ENCODE measurements at regions not wholly inside any gene's neighbourhood (a gene's known extent, or its start where the extent isn't known, plus 50 kb on each side); places are given as distances from the start of the nearest gene placed in this dataset.

GRCh38 chr7:132687981-132688383, 111.7 kb upstream of the PLXNA4 start:
- Histone ChIP-seq H3K27ac (no peak overlapping the region), H3K4me3 (no peak overlapping the region)
- DNase-seq (ENCODE audit: low spot score): no peak
- TF ChIP-seq, protein P1, sequence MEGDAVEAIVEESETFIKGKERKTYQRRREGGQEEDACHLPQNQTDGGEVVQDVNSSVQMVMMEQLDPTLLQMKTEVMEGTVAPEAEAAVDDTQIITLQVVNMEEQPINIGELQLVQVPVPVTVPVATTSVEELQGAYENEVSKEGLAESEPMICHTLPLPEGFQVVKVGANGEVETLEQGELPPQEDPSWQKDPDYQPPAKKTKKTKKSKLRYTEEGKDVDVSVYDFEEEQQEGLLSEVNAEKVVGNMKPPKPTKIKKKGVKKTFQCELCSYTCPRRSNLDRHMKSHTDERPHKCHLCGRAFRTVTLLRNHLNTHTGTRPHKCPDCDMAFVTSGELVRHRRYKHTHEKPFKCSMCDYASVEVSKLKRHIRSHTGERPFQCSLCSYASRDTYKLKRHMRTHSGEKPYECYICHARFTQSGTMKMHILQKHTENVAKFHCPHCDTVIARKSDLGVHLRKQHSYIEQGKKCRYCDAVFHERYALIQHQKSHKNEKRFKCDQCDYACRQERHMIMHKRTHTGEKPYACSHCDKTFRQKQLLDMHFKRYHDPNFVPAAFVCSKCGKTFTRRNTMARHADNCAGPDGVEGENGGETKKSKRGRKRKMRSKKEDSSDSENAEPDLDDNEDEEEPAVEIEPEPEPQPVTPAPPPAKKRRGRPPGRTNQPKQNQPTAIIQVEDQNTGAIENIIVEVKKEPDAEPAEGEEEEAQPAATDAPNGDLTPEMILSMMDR (IDR thresholded peaks at IDR 0.05): no peak

GRCh38 chr7:132687016-132687415, 110.7 kb upstream of the PLXNA4 start:
- H3K4me3 ChIP-seq: no peak overlapping the region
- no peak overlapping the region for H3K27ac ChIP-seq
- no peak for DNase-seq (ENCODE audit: low spot score)
- TF ChIP-seq, protein P1 (IDR thresholded peaks at IDR 0.05): no peak

DNA sequence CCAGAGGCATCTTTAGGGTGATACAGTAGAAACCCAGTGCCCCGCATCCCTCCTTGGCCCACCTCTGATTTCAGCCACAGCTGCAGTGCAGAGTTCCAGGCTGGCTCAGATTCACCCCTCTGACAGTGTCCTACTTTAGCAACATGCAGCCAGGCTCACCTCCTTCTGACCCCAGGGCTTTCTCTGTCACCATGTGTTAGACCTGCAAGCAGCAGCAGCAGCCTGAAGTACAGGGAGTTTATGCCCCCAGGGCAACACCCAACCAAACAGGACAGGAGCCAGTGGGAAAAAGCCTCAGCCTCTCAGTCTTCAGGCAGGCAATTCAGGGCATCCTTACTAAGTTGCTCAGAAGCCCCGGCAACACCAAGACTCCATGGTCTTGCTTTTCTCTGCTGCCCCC, 109.0 kb upstream of the PLXNA4 start:
- no peak for DNase-seq (ENCODE audit: low spot score)
- Histone ChIP-seq H3K27ac (no peak overlapping the region), H3K4me3 (no peak overlapping the region)
- TF ChIP-seq, protein P1 (IDR thresholded peaks at IDR 0.05): no peak

GRCh38 chr7:132683896-132684690, 107.8 kb upstream of the PLXNA4 start:
- H3K27ac ChIP-seq: no peak overlapping the region
- H3K4me3 ChIP-seq: no peak overlapping the region
- DNase-seq (ENCODE audit: low spot score): no peak
- TF ChIP-seq, protein P1 (IDR thresholded peaks at IDR 0.05): no peak

- Histone ChIP-seq H3K4me3 (no peak overlapping the region), H3K27ac (no peak overlapping the region)
- no peak for DNase-seq (ENCODE audit: low spot score)
- TF ChIP-seq, protein P1 (IDR thresholded peaks at IDR 0.05): no peak
Observed at GRCh38 chr7:132681951-132682350, 105.7 kb upstream of the PLXNA4 start.

DNA sequence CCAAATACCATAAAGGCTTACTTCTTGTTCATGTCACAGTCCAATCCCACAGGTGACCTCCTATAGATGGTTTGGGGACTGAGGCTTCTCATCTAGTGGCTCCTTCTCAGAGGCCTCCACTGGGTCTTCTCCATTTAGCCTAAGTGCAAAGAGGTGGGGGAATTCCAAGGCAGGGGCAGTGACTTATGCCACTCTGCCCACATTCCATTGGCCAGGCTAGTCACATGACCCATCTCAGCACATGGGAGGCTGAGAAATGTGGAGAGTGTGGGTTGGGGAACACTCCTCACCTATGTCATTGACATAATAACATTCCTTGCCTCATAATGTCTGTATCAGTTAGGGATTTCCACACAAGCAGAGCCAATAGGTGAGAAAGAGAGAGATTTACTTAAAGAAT, 104.3 kb upstream of the PLXNA4 start:
- DNase-seq (ENCODE audit: low spot score): no peak
- TF ChIP-seq, protein P1 (IDR thresholded peaks at IDR 0.05): no peak
- H3K27ac ChIP-seq: no peak overlapping the region

GRCh38 chr7:132678656-132679055, 102.4 kb upstream of the PLXNA4 start:
- TF ChIP-seq, protein P1 (IDR thresholded peaks at IDR 0.05): no peak
- no peak overlapping the region for H3K27ac ChIP-seq
- no peak for DNase-seq (ENCODE audit: low spot score)
- H3K4me3 ChIP-seq: no peak overlapping the region

More for the DNA sequence above, 104.3 kb upstream of the PLXNA4 start:
- no peak overlapping the region for H3K4me3 ChIP-seq

Data from coronary artery (tissue), 2 donors.